Fibroblast of mammary gland (primary cell): ENCODE measurements at regions not wholly inside any gene's neighbourhood (a gene's known extent, or its start where the extent isn't known, plus 50 kb on each side); places are given as distances from the start of the nearest gene placed in this dataset.

Source experiments
- DNase-seq: peaks from one replicate; pipeline ENCODE4 v3.0.0-alpha.2; 2010; ENCODE audit warnings: low read depth
- H3K4me3 ChIP-seq: 2 replicates; pipeline ENCODE4 v1.5.1; 2011; ENCODE audit warnings: low read depth, mild to moderate bottlenecking, low read length, moderate library complexity; ENCODE audit not compliant: control insufficient read depth
- TF ChIP-seq, protein P1 (sequence below): conservative IDR thresholded peaks from 2 replicates; pipeline ENCODE4 v1.5.1; 2011; ENCODE audit warnings: low read depth, low read length, inconsistent platforms; ENCODE audit not compliant: control insufficient read depth, insufficient read depth

GRCh38 chr21:28311411-28312190 lies 681.1 kb downstream of the LTN1 start:
- TF ChIP-seq, protein P1, sequence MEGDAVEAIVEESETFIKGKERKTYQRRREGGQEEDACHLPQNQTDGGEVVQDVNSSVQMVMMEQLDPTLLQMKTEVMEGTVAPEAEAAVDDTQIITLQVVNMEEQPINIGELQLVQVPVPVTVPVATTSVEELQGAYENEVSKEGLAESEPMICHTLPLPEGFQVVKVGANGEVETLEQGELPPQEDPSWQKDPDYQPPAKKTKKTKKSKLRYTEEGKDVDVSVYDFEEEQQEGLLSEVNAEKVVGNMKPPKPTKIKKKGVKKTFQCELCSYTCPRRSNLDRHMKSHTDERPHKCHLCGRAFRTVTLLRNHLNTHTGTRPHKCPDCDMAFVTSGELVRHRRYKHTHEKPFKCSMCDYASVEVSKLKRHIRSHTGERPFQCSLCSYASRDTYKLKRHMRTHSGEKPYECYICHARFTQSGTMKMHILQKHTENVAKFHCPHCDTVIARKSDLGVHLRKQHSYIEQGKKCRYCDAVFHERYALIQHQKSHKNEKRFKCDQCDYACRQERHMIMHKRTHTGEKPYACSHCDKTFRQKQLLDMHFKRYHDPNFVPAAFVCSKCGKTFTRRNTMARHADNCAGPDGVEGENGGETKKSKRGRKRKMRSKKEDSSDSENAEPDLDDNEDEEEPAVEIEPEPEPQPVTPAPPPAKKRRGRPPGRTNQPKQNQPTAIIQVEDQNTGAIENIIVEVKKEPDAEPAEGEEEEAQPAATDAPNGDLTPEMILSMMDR, result no peak
- no peak overlapping the region for H3K4me3 ChIP-seq
- no peak for DNase-seq

DNA sequence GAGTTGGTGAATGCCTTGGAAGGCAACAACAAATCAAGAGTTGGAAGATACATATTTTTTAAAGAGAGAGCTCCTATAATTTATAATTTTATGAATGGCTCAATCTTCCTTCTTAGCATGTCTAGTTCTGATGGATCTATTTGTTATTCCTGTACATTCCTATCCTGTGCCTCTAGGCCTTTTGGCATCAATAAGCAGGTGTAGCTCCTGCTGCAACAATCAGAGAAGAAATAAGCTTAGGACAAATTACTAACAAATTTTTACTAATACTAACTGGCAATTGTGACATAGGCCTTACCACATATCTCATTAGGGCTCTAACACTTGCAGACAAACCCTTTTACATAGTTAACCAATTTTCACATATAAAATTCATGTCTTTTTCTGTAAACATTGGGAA lies 682.0 kb downstream of the LTN1 start:
- TF ChIP-seq, protein P1, result no peak
- H3K4me3 ChIP-seq, result no peak overlapping the region
- DNase-seq, result no peak

DNA sequence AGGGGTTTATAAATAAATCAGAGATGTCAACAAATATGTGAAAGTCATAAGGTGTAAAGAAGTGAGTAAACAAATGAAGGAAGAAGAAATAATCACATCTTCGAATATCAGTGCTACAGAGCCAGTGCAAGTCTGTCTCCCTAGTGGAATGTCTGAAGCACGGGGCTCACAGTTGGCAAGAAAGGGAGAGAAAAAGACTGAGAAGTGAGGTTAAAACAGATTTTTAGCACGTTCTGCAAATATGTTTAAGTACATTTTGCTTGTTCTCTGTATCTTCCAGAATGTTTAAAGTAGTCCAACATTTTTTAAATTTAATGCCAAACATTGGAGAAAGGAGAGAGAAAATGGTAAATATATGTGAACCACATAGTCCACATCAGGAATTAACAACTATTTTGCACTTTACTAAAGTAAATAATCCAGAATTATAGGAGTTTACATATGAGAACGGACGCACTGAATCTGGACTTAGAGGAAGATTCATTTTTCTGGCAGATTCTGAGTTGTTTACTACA lies 682.4 kb downstream of the LTN1 start:
- TF ChIP-seq, protein P1, result no peak
- no peak for DNase-seq

DNA sequence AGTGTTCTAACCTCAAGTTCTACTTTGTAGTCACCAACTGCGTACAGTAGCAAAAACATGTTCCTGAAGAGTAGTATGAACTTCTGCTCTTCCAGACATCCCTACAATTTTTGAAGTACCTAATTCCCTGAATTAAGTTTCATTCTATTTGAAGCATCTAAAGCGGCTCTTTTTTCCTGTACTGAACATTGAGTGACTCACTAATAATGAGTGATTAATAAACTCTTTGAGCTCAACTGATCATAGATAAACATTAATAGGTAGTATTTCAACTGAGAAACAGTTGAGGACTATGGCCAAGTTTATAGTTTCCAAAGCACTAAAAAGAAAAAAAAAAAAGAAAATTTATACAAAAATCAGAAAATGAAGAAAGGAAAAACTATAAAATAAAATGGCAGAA lies 683.1 kb downstream of the LTN1 start:
- no peak overlapping the region for H3K4me3 ChIP-seq
- TF ChIP-seq, protein P1, result no peak
- no peak for DNase-seq

More for the DNA sequence above, 682.4 kb downstream of the LTN1 start:
- no peak overlapping the region for H3K4me3 ChIP-seq

DNA sequence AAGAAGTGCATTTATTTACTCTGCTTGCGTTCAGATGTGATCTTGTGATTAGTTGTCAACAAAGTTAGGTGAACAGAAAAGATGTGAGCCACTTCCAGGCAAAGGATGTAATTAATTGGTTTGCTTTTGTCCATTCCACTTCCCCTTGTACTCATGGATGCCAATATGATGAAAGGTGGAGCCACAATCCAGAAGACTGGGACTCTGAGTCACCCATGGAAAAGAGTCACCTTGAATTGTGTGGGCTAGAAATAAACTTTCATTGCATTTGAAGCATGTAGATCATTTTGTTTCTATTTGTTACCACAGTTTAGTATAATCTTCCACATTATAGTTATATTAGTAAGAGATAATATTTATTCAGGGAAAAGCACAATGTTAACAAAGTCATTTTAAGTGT lies 684.2 kb downstream of the LTN1 start:
- DNase-seq, result peak; percentile 45
- H3K4me3 ChIP-seq, result no peak overlapping the region
- TF ChIP-seq, protein P1, result no peak

- H3K4me3 ChIP-seq, result no peak overlapping the region
- DNase-seq, result no peak
- TF ChIP-seq, protein P1, result no peak
Measured at GRCh38 chr21:28299946-28300345, 692.7 kb downstream of the LTN1 start.
